ENCODE measurements at regions not wholly inside any gene's neighbourhood (a gene's known extent, or its start where the extent isn't known, plus 50 kb on each side); places are given as distances from the start of the nearest gene placed in this dataset.

DNA sequence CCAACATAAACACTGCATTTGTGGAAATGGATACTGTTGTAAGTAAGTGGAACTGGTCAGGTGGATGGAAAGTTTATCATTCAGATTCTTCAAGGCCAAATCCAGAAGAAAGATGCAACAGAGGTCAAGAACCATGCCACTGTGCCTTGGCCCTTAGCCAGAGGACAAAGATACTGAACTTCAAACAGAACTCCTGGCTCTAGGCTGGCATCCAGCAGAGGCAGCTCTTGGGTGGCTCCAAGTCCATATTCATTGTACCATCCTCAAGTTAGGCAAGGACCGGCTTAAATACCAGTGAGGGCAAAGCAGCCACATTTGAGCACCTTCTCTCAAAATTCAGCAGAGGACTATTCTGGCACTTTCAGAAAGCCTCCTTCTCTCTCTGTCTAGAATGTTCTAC, 53.2 kb downstream of the DNAAF9 start:
- ChIA-PET POLR2A (no interaction called here), CTCF (no interaction called here)
- no peak overlapping the region for H3K27ac ChIP-seq (ENCODE audit: low read depth, low read length)
- H3K9me3 ChIP-seq (ENCODE audit: control insufficient read depth, insufficient read depth, low read length) = no peaks in the 10 kb centered on the region
- H3K4me3 ChIP-seq (ENCODE audit: low read depth, low read length) = no peak overlapping the region
- TF ChIP-seq, protein P1, sequence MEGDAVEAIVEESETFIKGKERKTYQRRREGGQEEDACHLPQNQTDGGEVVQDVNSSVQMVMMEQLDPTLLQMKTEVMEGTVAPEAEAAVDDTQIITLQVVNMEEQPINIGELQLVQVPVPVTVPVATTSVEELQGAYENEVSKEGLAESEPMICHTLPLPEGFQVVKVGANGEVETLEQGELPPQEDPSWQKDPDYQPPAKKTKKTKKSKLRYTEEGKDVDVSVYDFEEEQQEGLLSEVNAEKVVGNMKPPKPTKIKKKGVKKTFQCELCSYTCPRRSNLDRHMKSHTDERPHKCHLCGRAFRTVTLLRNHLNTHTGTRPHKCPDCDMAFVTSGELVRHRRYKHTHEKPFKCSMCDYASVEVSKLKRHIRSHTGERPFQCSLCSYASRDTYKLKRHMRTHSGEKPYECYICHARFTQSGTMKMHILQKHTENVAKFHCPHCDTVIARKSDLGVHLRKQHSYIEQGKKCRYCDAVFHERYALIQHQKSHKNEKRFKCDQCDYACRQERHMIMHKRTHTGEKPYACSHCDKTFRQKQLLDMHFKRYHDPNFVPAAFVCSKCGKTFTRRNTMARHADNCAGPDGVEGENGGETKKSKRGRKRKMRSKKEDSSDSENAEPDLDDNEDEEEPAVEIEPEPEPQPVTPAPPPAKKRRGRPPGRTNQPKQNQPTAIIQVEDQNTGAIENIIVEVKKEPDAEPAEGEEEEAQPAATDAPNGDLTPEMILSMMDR (IDR thresholded peaks at IDR 0.05; ENCODE audit: low read depth, low read length) = no peak
- H3K27me3 ChIP-seq (ENCODE audit: control insufficient read depth, insufficient read depth, low read length) = no peaks in the 10 kb centered on the region
- DNase-seq (ENCODE audit: low read depth, low spot score) = no peak

DNA sequence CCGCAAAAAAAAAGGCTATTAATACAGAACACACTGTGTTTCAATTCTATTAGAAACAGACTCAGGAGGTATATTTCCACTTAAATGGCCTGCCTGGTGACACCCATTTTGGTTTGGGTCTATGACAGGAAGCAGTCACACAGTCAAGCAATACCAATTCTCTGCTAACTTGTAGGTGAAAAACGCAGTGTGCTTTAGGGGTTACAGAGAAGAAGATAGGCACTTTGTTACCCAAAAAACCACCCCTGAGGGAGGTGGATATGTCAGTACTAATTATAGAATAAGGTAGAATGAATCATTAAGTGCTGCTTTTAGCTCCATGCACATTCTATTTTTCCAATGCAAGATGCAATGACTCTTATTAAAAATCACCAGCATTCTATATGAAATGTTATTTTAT, 53.8 kb downstream of the DNAAF9 start:
- no peak for DNase-seq (ENCODE audit: low read depth, low spot score)
- H3K9me3 ChIP-seq (ENCODE audit: control insufficient read depth, insufficient read depth, low read length) = no peaks in the 10 kb centered on the region
- no peaks in the 10 kb centered on the region for H3K27me3 ChIP-seq (ENCODE audit: control insufficient read depth, insufficient read depth, low read length)
- H3K4me3 ChIP-seq (ENCODE audit: low read depth, low read length) = no peak overlapping the region
- POLR2A ChIA-PET = no interaction called here
- CTCF ChIA-PET = no interaction called here
- H3K27ac ChIP-seq (ENCODE audit: low read depth, low read length) = no peak overlapping the region
- TF ChIP-seq, protein P1 (IDR thresholded peaks at IDR 0.05; ENCODE audit: low read depth, low read length) = no peak

DNA sequence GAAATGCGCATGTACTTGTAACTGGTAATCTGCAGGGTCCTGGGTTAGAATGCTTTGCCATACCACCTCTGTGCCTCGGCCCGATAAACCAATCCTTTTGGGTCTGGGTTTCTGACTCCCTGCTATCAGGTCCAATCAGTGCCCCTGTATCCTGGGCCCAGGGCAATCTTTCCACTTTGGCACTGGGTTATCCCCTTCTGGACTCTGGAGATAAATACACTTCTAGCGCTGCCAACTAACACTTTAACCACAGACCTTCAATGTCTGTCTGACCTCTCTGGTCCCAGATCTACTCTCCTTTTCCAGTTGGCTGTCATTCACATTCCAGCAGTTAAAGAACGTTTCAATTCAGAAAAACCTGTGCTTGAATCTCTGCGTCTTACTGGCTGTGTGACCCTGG, 55.3 kb downstream of the DNAAF9 start:
- Histone ChIP-seq H3K9me3 (ENCODE audit: control insufficient read depth, insufficient read depth, low read length) (no peaks in the 10 kb centered on the region), H3K4me3 (ENCODE audit: low read depth, low read length) (no peak overlapping the region), H3K27me3 (ENCODE audit: control insufficient read depth, insufficient read depth, low read length) (no peaks in the 10 kb centered on the region), H3K27ac (ENCODE audit: low read depth, low read length) (no peak overlapping the region)
- CTCF ChIA-PET = interaction anchor here (0.5 kb wide), 1 partner anchor 136 kb away, joined by 3 read pairs; no protein-coding TSS in a partner anchor
- no peak for DNase-seq (ENCODE audit: low read depth, low spot score)
- POLR2A ChIA-PET = no interaction called here
- TF ChIP-seq, protein P1 (IDR thresholded peaks at IDR 0.05; ENCODE audit: low read depth, low read length) = no peak

GRCh38 chr20:3350422-3350821, 57.0 kb downstream of the DNAAF9 start:
- CTCF ChIA-PET = no interaction called here
- TF ChIP-seq, protein P1 (IDR thresholded peaks at IDR 0.05; ENCODE audit: low read depth, low read length) = no peak
- H3K27ac ChIP-seq (ENCODE audit: low read depth, low read length) = no peak overlapping the region
- DNase-seq (ENCODE audit: low read depth, low spot score) = no peak
- H3K27me3 ChIP-seq (ENCODE audit: control insufficient read depth, insufficient read depth, low read length) = no peaks in the 10 kb centered on the region
- POLR2A ChIA-PET = no interaction called here
- H3K4me3 ChIP-seq (ENCODE audit: low read depth, low read length) = no peak overlapping the region
- H3K9me3 ChIP-seq (ENCODE audit: control insufficient read depth, insufficient read depth, low read length) = no peaks in the 10 kb centered on the region

GRCh38 chr20:3349786-3350185, 57.7 kb downstream of the DNAAF9 start:
- ChIA-PET POLR2A (interaction anchor here (0.6 kb wide), 1 partner anchor 76 kb away, joined by 3 read pairs; no protein-coding TSS in a partner anchor), CTCF (no interaction called here)
- no peaks in the 10 kb centered on the region for H3K27me3 ChIP-seq (ENCODE audit: control insufficient read depth, insufficient read depth, low read length)

More at GRCh38 chr20:3349786-3350185, 57.7 kb downstream of the DNAAF9 start:
- no peak overlapping the region for H3K4me3 ChIP-seq (ENCODE audit: low read depth, low read length)
- no peak for DNase-seq (ENCODE audit: low read depth, low spot score)
- H3K9me3 ChIP-seq (ENCODE audit: control insufficient read depth, insufficient read depth, low read length) = no peaks in the 10 kb centered on the region
- TF ChIP-seq, protein P1 (IDR thresholded peaks at IDR 0.05; ENCODE audit: low read depth, low read length) = no peak
- H3K27ac ChIP-seq (ENCODE audit: low read depth, low read length) = no peak overlapping the region
